ENCODE measurements at regions not wholly inside any gene's neighbourhood (a gene's known extent, or its start where the extent isn't known, plus 50 kb on each side); places are given as distances from the start of the nearest gene placed in this dataset.

- TF ChIP-seq, protein P1, sequence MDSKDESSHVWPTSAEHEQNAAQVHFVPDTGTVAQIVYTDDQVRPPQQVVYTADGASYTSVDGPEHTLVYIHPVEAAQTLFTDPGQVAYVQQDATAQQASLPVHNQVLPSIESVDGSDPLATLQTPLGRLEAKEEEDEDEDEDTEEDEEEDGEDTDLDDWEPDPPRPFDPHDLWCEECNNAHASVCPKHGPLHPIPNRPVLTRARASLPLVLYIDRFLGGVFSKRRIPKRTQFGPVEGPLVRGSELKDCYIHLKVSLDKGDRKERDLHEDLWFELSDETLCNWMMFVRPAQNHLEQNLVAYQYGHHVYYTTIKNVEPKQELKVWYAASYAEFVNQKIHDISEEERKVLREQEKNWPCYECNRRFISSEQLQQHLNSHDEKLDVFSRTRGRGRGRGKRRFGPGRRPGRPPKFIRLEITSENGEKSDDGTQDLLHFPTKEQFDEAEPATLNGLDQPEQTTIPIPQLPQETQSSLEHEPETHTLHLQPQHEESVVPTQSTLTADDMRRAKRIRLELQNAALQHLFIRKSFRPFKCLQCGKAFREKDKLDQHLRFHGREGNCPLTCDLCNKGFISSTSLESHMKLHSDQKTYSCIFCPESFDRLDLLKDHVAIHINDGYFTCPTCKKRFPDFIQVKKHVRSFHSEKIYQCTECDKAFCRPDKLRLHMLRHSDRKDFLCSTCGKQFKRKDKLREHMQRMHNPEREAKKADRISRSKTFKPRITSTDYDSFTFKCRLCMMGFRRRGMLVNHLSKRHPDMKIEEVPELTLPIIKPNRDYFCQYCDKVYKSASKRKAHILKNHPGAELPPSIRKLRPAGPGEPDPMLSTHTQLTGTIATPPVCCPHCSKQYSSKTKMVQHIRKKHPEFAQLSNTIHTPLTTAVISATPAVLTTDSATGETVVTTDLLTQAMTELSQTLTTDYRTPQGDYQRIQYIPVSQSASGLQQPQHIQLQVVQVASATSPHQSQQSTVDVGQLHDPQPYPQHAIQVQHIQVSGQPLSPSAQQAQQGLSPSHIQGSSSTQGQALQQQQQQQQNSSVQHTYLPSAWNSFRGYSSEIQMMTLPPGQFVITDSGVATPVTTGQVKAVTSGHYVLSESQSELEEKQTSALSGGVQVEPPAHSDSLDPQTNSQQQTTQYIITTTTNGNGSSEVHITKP (tag by site-specific recombination; IDR thresholded peaks at IDR 0.05), result 0 out of 2 replicates have a peak, but pooled peaks have one; percentile 9
These were observed 62.5 kb downstream of the PABIR2 start (continued) for GRCh38 chrX:134734466-134734952.

DNA sequence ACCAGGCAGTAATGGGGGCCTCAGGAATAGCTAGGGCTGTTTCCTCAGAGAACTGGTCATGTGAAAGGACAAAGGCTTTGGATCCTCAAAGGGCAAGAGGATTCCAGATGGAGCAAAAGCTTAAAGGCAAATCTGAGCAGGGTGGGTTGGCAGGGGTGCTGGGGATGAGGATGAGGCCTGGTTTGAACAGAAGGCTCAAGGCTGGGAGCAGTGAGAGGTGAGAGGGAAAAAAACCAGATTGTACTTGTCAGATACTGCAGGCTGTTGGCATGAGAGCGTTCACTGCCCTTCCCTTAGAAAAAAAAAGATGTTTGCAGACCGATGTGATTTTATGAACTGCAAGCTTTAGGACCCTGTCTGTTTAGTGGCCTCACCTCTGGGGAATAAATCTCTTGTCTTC lies 63.4 kb downstream of the PABIR2 start:
- H3K27ac ChIP-seq (ENCODE audit: extremely low read depth, low read depth, low read length), result no peak overlapping the region
- no peak overlapping the region for H3K4me3 ChIP-seq (ENCODE audit: low read depth, low read length)
- H3K9me3 ChIP-seq (ENCODE audit: control insufficient read depth, insufficient read depth, low read depth, low read length), result no peaks in the 10 kb centered on the region
- peaks cover 10% of the 10 kb centered on the region for H3K4me1 ChIP-seq (ENCODE audit: control insufficient read depth, insufficient read depth, low read length)
- CTCF ChIA-PET, result no interaction called here
- TF ChIP-seq ZSCAN16 (tag by site-specific recombination; IDR thresholded peaks at IDR 0.05), result no peak
- TF ChIP-seq REPIN1 (tag by site-specific recombination; IDR thresholded peaks at IDR 0.05; ENCODE audit: low read depth), result no peak
- no peak for TF ChIP-seq HOXA7 (CRISPR knock-in tag; IDR thresholded peaks at IDR 0.05; ENCODE audit: borderline replicate concordance)
- no peak for TF ChIP-seq ZNF138 (tag by site-specific recombination; IDR thresholded peaks at IDR 0.05; ENCODE audit: borderline replicate concordance)
- POLR2A ChIA-PET, result no interaction called here
- H3K36me3 ChIP-seq (ENCODE audit: control insufficient read depth in 2 of 2, insufficient read depth in 1 of 2, low read length in 2 of 2), result no peaks in the 10 kb centered on the region

DNA sequence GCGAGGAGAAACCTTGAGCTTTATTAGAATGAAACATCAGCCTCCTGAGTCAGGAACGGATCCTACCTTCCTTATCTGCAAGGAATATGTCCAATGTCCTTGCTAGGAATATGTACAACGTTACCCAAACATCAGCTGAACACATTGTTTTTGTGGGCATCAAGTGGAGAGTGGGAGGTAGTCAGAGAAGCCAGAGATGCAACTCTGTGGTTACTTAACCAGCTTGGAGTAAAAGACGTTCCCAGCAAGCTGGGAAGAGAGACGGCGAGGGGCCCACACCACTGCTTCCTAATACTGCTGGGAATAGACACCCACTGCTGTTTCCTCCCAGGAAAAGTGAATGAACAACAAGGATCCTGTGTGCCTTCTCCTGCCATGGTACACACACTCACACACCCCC lies 64.3 kb downstream of the PABIR2 start:
- Histone ChIP-seq H3K4me3 (ENCODE audit: low read depth, low read length) (no peak overlapping the region), H3K36me3 (ENCODE audit: control insufficient read depth in 2 of 2, insufficient read depth in 1 of 2, low read length in 2 of 2) (no peaks in the 10 kb centered on the region), H3K9me3 (ENCODE audit: control insufficient read depth, insufficient read depth, low read depth, low read length) (no peaks in the 10 kb centered on the region), H3K4me1 (ENCODE audit: control insufficient read depth, insufficient read depth, low read length) (peaks cover 10% of the 10 kb centered on the region), H3K27ac (ENCODE audit: extremely low read depth, low read depth, low read length) (no peak overlapping the region)
- TF ChIP-seq EGR2 (tag by site-specific recombination; IDR thresholded peaks at IDR 0.05; ENCODE audit: low read depth) (peak; percentile 38; the same call in 1 of the 2 replicates), ZFHX2 (tag by site-specific recombination; conservative IDR thresholded peaks at IDR 0.05) (peak; percentile 62), ZBTB21 (tag by site-specific recombination; IDR thresholded peaks at IDR 0.05) (no peak), GLIS2 (tag by site-specific recombination; IDR thresholded peaks at IDR 0.05) (no peak), ZNF292 (tag by site-specific recombination; IDR thresholded peaks at IDR 0.05; ENCODE audit: borderline replicate concordance, low read depth) (no peak)
- POLR2A ChIA-PET, result no interaction called here
- CTCF ChIA-PET, result no interaction called here

DNA sequence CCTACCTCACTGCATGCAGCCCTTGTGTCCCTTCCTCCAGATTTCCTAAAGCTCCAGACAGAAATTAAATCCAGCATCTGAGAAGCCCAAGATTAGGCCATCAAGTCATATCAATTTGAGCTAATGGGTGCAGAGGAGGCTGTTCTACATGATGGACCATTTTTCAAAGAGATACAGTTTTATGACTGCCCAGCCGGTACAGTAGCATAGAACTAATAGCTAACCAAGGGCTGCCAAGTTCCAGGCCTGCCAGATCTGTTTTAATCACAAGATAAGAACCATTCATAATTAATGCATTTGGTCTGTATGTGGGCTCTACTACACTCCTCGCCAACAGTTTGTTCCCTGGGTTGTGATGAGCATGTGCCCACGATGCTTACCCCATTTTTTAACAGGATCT lies 64.9 kb downstream of the PABIR2 start:
- Histone ChIP-seq H3K27ac (ENCODE audit: extremely low read depth, low read depth, low read length) (no peak overlapping the region), H3K4me1 (ENCODE audit: control insufficient read depth, insufficient read depth, low read length) (peaks cover 12% of the 10 kb centered on the region), H3K9me3 (ENCODE audit: control insufficient read depth, insufficient read depth, low read depth, low read length) (no peaks in the 10 kb centered on the region; the same call in 1 of the 2 replicates), H3K36me3 (ENCODE audit: control insufficient read depth in 2 of 2, insufficient read depth in 1 of 2, low read length in 2 of 2) (no peaks in the 10 kb centered on the region), H3K4me3 (ENCODE audit: low read depth, low read length) (no peak overlapping the region)
- CTCF ChIA-PET, result no interaction called here
- TF ChIP-seq TCF7L2 (IDR thresholded peaks at IDR 0.05; ENCODE audit: borderline replicate concordance, low read depth, low read length) (no peak), ZBTB7A (tag by site-specific recombination; IDR thresholded peaks at IDR 0.05; ENCODE audit: low read depth) (no peak), ZNF174 (tag by site-specific recombination; IDR thresholded peaks at IDR 0.05) (no peak), ZNF280D (tag by site-specific recombination; IDR thresholded peaks at IDR 0.05) (no peak), ZBTB1 (tag by site-specific recombination; IDR thresholded peaks at IDR 0.05) (no peak), ZNF16 (tag by site-specific recombination; IDR thresholded peaks at IDR 0.05; ENCODE audit: low read depth) (no peak)
- POLR2A ChIA-PET, result no interaction called here
